K562 (cell line): ENCODE measurements at regions not wholly inside any gene's neighbourhood (a gene's known extent, or its start where the extent isn't known, plus 50 kb on each side); places are given as distances from the start of the nearest gene placed in this dataset.
A peak's percentile ranks its signal among the peaks of the same experiment; 100 is the strongest.

Experiments
- ATAC-seq: fragments of 200-7000 bp; cut with Tn5 transposase; 3 replicates; pipeline ENCODE4 v1.9.1; 2020; ENCODE audit warnings: moderate library complexity
- BruUV-seq: library from RNA; stranded (reverse); fragments of 400-500 nt; replicated peaks from 2 replicates; lab custom pipeline; 2021; lab: Mats Ljungman, UMichigan
- CTCF ChIA-PET: fragments of 300-600 bp; formaldehyde crosslinking; extraction: SDS; loops from one replicate; lab custom pipeline; 2021; ENCODE audit warnings: low intra/inter-chr PET ratio; lab: Yijun Ruan, JAX
- POLR2A ChIA-PET: fragments of 300-600, 350-650 bp; sonication (Branson Sonifier 250); formaldehyde crosslinking; extraction: SDS; loops from one replicate; lab custom pipeline; 2021; ENCODE audit warnings: antibody characterized with exemption, inconsistent platforms; lab: Yijun Ruan, JAX
- DNase-seq, 4 experiments: peaks; one replicate each; pipeline versions ENCODE4 v3.0.0 to v3.0.0-alpha.2; 2011 to 2018; ENCODE audit warnings: low spot score in 3 of 4, mixed read lengths in 3 of 4; ENCODE audit errors: extremely low read depth in 1 of 4
- FAIRE-seq: peaks from 2 replicates; lab custom pipeline; 2011; peaks lifted over from hg19 to GRCh38; lab: Jason Lieb, UNC
- H2AFZ ChIP-seq: 2 replicates; pipeline ENCODE4 v1.6.0; 2011; ENCODE audit warnings: low read depth, low read length, control low read depth, inconsistent platforms
- H3K27ac ChIP-seq: fragments of 200-600 bp; 3 replicates; pipeline ENCODE4 v1.8.0; 2011; ENCODE audit warnings: low read depth, mild to moderate bottlenecking, control low read depth, inconsistent platforms, low read length, moderate library complexity, mixed read lengths; ENCODE audit errors: extremely low read depth
- H3K27me3 ChIP-seq, 2 experiments: fragments of 300-600 bp in 1 of 2; 2 replicates in 1 of 2; 3 replicates in 1 of 2; pipeline versions ENCODE4 v1.6.0 to v1.8.0; 2011; ENCODE audit warnings: inconsistent platforms in 2 of 2, low read length in 2 of 2, mild to moderate bottlenecking in 1 of 2, mixed read lengths in 1 of 2, moderate library complexity in 1 of 2; ENCODE audit not compliant: control insufficient read depth in 2 of 2, insufficient read depth in 2 of 2
- H3K36me3 ChIP-seq: fragments of 300-600 bp; 3 replicates; pipeline ENCODE4 v1.8.0; 2011; ENCODE audit warnings: mild to moderate bottlenecking, low read length, inconsistent platforms; ENCODE audit not compliant: control insufficient read depth, insufficient read depth
- H3K4me1 ChIP-seq, 2 experiments: fragments of 200-600 bp in 1 of 2; replicated peaks in 1 of 2; 2 replicates in 1 of 2; 3 replicates in 1 of 2; pipeline versions ENCODE4 v1.5.1 to v1.8.0; 2011; ENCODE audit warnings: inconsistent platforms in 2 of 2, low read length in 2 of 2, mild to moderate bottlenecking in 1 of 2, mixed read lengths in 1 of 2, moderate library complexity in 1 of 2; ENCODE audit not compliant: control insufficient read depth in 2 of 2, insufficient read depth in 2 of 2
- H3K4me2 ChIP-seq: 2 replicates; pipeline ENCODE4 v1.6.1; 2011; ENCODE audit warnings: low read length, control low read depth, inconsistent platforms, mixed read lengths; ENCODE audit not compliant: insufficient read depth
- H3K4me3 ChIP-seq: fragments of 200-600 bp; sonication (generic), shearing (Covaris generic); 2 replicates; pipeline ENCODE4 v1.5.1; 2016; ENCODE audit warnings: control low read depth, inconsistent platforms
- H3K79me2 ChIP-seq: fragments of 200-600 bp; 3 replicates; pipeline ENCODE4 v1.8.0; 2011; ENCODE audit warnings: low read length, inconsistent platforms; ENCODE audit not compliant: control insufficient read depth, insufficient read depth
- H3K9ac ChIP-seq, 2 experiments: 2 replicates each; pipeline versions ENCODE4 v1.6.0 to v1.6.1; 2011; ENCODE audit warnings: low read depth in 2 of 2, low read length in 2 of 2, control low read depth in 1 of 2, inconsistent platforms in 1 of 2, mild to moderate bottlenecking in 1 of 2, mixed read lengths in 1 of 2; ENCODE audit not compliant: insufficient read depth in 1 of 2
- H3K9me1 ChIP-seq: one replicate; pipeline ENCODE4 v1.6.0; 2011; ENCODE audit warnings: inconsistent platforms, mild to moderate bottlenecking, low read length, moderate library complexity; ENCODE audit not compliant: control insufficient read depth, insufficient read depth
- H3K9me3 ChIP-seq: replicated peaks from 2 replicates; pipeline ENCODE4 v1.5.1; 2011; ENCODE audit warnings: low read depth, low read length, inconsistent platforms; ENCODE audit not compliant: control insufficient read depth, insufficient read depth
- H4K20me1 ChIP-seq: replicated peaks from 2 replicates; pipeline ENCODE4 v1.6.1; 2011; ENCODE audit warnings: low read length, inconsistent platforms, mixed read lengths; ENCODE audit not compliant: control insufficient read depth, insufficient read depth
- CBFB ChIP-seq: sonication (generic); formaldehyde crosslinking; IDR thresholded peaks from 2 replicates; pipeline ENCODE4 v1.4.0; 2020; ENCODE audit warnings: mild to moderate bottlenecking, missing genetic modification reagents
- ETS2 ChIP-seq: IDR thresholded peaks from 2 replicates; pipeline ENCODE4 v1.6.1; 2016; ENCODE audit warnings: borderline replicate concordance, missing genetic modification characterization, mild to moderate bottlenecking, moderate library complexity, missing compliant biosample characterization; ENCODE audit not compliant: poor library complexity, severe bottlenecking
- FOXA3 ChIP-seq, 2 experiments: fragments of 450-650 bp in 1 of 2; sonication (generic) in 1 of 2; formaldehyde crosslinking; IDR thresholded peaks in 1 of 2; conservative IDR thresholded peaks in 1 of 2; 2 replicates each; pipeline versions ENCODE4 v1.4.0 to v1.8.0; 2020 to 2022; ENCODE audit warnings: mild to moderate bottlenecking in 2 of 2, missing genetic modification reagents in 1 of 2
- HDAC6 ChIP-seq: IDR thresholded peaks from 2 replicates; pipeline ENCODE4 v1.6.1; 2012; ENCODE audit warnings: low read depth, mild to moderate bottlenecking, control low read depth, inconsistent platforms, low read length, moderate library complexity
- MEF2A ChIP-seq: IDR thresholded peaks from 2 replicates; pipeline ENCODE4 v1.6.1; 2011; ENCODE audit warnings: low read depth, mild to moderate bottlenecking, low read length, moderate library complexity; ENCODE audit not compliant: control insufficient read depth
- NFXL1 ChIP-seq: fragments of 450-650 bp; formaldehyde crosslinking; IDR thresholded peaks from 2 replicates; pipeline ENCODE4 v1.4.0; 2021; ENCODE audit warnings: mild to moderate bottlenecking
- NR2C2 ChIP-seq, 2 experiments: fragments of 200-800 bp in 1 of 2; sonication (Bioruptor generic) in 1 of 2; sonication (generic) in 1 of 2; formaldehyde crosslinking in 1 of 2; IDR thresholded peaks; 2 replicates each; pipeline versions ENCODE4 v1.6.1 to v1.8.0; 2016 to 2022; ENCODE audit warnings: mild to moderate bottlenecking in 1 of 2, missing compliant biosample characterization in 1 of 2, missing genetic modification characterization in 1 of 2, missing genetic modification reagents in 1 of 2
- RBM25 ChIP-seq: fragments of 200-400 bp; formaldehyde crosslinking; IDR thresholded peaks from 2 replicates; pipeline ENCODE4 v1.6.1; 2018; ENCODE audit warnings: low read length, low read depth, moderate library complexity; ENCODE audit not compliant: severe bottlenecking
- SMAD3 ChIP-seq: fragments of 450-650 bp; formaldehyde crosslinking; conservative IDR thresholded peaks from 2 replicates; pipeline ENCODE4 v1.4.0; 2020; ENCODE audit warnings: mild to moderate bottlenecking
- SPI1 ChIP-seq: IDR thresholded peaks from 2 replicates; pipeline ENCODE4 v1.6.1; 2011; ENCODE audit warnings: low read depth, low read length, control low read depth, borderline replicate concordance
- ZFP36 ChIP-seq: fragments of 150-350 bp; IDR thresholded peaks from 2 replicates; pipeline ENCODE4 v1.6.1; 2018; ENCODE audit warnings: low read length, low read depth; ENCODE audit not compliant: partially characterized antibody
- WGBS: fragments of 100-300 bp; shearing (Covaris generic); methylation state at CpG from one replicate; pipeline ENCODE4 v1.1.6; 2016; ENCODE audit warnings: low coverage, mixed read lengths; ENCODE audit not compliant: insufficient coverage; ENCODE audit errors: missing lambda C conversion rate; 5-methylcytosine and 5-hydroxymethylcytosine counted together
- in situ Hi-C: fragments of 300-500 bp; cut with MboI; formaldehyde crosslinking; loops from 4 replicates; pipeline ENCODE4 v1.15.0; 2018; ENCODE audit warnings: inconsistent platforms, mixed read lengths
- intact Hi-C: fragments of 100-400 bp; cut with micrococcal nuclease; formaldehyde crosslinking; loops from 2 replicates; pipeline ENCODE4 v1.14.2; 2022
- TF ChIP-seq, protein P1 (sequence below), 2 experiments: fragments of 450-650 bp; IDR thresholded peaks; 2 replicates each; pipeline ENCODE4 v1.6.1; 2018; ENCODE audit warnings: mild to moderate bottlenecking in 2 of 2, low read depth in 1 of 2; ENCODE audit not compliant: partially characterized antibody in 2 of 2

DNA sequence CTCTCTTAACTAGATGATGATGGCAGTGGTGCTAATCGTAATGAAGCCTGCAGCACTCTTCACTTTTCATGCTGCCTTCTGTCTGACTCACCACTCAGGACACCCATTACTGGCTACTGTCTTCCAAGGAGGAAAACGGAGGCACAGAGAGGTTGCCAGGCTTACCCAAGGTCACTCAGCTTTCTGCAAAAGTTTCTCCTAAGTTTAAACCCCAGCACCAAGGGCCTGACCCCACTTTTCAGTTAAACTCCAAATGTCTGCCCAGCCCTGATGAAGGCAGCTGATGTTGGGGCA is 78.1 kb upstream of the RUNX3 start:
- TF ChIP-seq ETS2 (tag): no peak
- no peak for TF ChIP-seq FOXA3 (CRISPR knock-in tag; conservative IDR thresholded peaks at IDR 0.05 in 1 of 2, IDR thresholded peaks at IDR 0.05 in 1 of 2)
- TF ChIP-seq NFXL1 (CRISPR knock-in tag): no peak
- TF ChIP-seq NR2C2 (CRISPR knock-in tag; IDR thresholded peaks at IDR 0.05): no peak
- no peak for TF ChIP-seq NR2C2 (tag; IDR thresholded peaks at IDR 0.05)
- no peak for TF ChIP-seq CBFB (CRISPR knock-in tag)
- TF ChIP-seq SMAD3 (CRISPR knock-in tag): no peak
- peak; percentile 56 for TF ChIP-seq RBM25
- no peak for TF ChIP-seq HDAC6
- no peak for TF ChIP-seq MEF2A
- no peak for TF ChIP-seq SPI1
- TF ChIP-seq ZFP36: peak; percentile 76
- TF ChIP-seq, protein P1, sequence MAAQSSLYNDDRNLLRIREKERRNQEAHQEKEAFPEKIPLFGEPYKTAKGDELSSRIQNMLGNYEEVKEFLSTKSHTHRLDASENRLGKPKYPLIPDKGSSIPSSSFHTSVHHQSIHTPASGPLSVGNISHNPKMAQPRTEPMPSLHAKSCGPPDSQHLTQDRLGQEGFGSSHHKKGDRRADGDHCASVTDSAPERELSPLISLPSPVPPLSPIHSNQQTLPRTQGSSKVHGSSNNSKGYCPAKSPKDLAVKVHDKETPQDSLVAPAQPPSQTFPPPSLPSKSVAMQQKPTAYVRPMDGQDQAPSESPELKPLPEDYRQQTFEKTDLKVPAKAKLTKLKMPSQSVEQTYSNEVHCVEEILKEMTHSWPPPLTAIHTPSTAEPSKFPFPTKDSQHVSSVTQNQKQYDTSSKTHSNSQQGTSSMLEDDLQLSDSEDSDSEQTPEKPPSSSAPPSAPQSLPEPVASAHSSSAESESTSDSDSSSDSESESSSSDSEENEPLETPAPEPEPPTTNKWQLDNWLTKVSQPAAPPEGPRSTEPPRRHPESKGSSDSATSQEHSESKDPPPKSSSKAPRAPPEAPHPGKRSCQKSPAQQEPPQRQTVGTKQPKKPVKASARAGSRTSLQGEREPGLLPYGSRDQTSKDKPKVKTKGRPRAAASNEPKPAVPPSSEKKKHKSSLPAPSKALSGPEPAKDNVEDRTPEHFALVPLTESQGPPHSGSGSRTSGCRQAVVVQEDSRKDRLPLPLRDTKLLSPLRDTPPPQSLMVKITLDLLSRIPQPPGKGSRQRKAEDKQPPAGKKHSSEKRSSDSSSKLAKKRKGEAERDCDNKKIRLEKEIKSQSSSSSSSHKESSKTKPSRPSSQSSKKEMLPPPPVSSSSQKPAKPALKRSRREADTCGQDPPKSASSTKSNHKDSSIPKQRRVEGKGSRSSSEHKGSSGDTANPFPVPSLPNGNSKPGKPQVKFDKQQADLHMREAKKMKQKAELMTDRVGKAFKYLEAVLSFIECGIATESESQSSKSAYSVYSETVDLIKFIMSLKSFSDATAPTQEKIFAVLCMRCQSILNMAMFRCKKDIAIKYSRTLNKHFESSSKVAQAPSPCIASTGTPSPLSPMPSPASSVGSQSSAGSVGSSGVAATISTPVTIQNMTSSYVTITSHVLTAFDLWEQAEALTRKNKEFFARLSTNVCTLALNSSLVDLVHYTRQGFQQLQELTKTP (IDR thresholded peaks at IDR 0.05; ENCODE audit: low read depth in 1 of 2, partially characterized antibody in 2 of 2): no peak
- TF ChIP-seq, all 486 proteins: peak for 2
- FAIRE-seq: no peak
- no peaks in the 10 kb centered on the region for H3K9me1 ChIP-seq
- in situ Hi-C loops (no loop called here), intact Hi-C loops (no loop called here)
- H3K36me3 ChIP-seq: no peaks in the 10 kb centered on the region
- no peak overlapping the region for H3K4me2 ChIP-seq
- no peaks in the 10 kb centered on the region for H3K9me3 ChIP-seq
- no peak for DNase-seq
- no peak overlapping the region for H2AFZ ChIP-seq
- ChIA-PET CTCF (no interaction called here), POLR2A (interaction anchor here (1.8 kb wide), 1 partner anchor 17 kb away, joined by 5 read pairs; no protein-coding TSS in a partner anchor)
- BruUV-seq: no TSS peak
- no peak overlapping the region for H3K4me3 ChIP-seq
- no peak overlapping the region; a peak in 1 of 4 replicates for H3K9ac ChIP-seq
- no peaks in the 10 kb centered on the region for H3K79me2 ChIP-seq
- whole genome bisulfite sequencing: 0% methylated on average over 2 of the region's 2 CpGs
- no peaks in the 10 kb centered on the region for H3K4me1 ChIP-seq
- H3K27me3 ChIP-seq: peaks cover 37 to 73% of the 10 kb centered on the region in 2 experiments
- no peak overlapping the region for H3K27ac ChIP-seq
- peaks cover 13% of the 10 kb centered on the region; the same call in 1 of the 2 replicates for H4K20me1 ChIP-seq
- no peak for ATAC-seq
